CD4-positive, alpha-beta T cell (primary cell): ENCODE measurements at regions not wholly inside any gene's neighbourhood (a gene's known extent, or its start where the extent isn't known, plus 50 kb on each side); places are given as distances from the start of the nearest gene placed in this dataset.

Experiments
- ATAC-seq: fragments of 200-7000 bp; cut with Tn5 transposase; one replicate; pipeline ENCODE4 v1.10.0; 2022; ENCODE audit warnings: mild to moderate bottlenecking; ENCODE audit not compliant: poor library complexity
- CTCF ChIA-PET: fragments of 350-600 bp; sonication (Branson Sonifier 250); formaldehyde crosslinking; loops from one replicate; lab custom pipeline; 2021; ENCODE audit warnings: antibody characterized with exemption, inconsistent platforms; lab: Charles Lee
- POLR2A ChIA-PET: fragments of 350-600 bp; sonication (Branson Sonifier 250); formaldehyde crosslinking; loops from one replicate; lab custom pipeline; 2021; ENCODE audit warnings: antibody characterized with exemption, inconsistent platforms; lab: Charles Lee
- DNase-seq, 14 experiments: peaks; one replicate each; pipeline ENCODE4 v3.0.0-alpha.2; 2013 to 2020; ENCODE audit warnings: mixed read lengths in 2 of 14
- H3K27ac ChIP-seq, 2 donors: one replicate each; pipeline versions ENCODE4 v1.5.1 to v1.7.0; 2013; ENCODE audit warnings: low read length in 2 of 2, low read depth in 1 of 2, mild to moderate bottlenecking in 1 of 2
- H3K27me3 ChIP-seq, 2 experiments: 1 replicate in 1 of 2; 2 replicates in 1 of 2; pipeline versions ENCODE4 v1.6.1 to v1.7.0; 2013; ENCODE audit warnings: low read length in 2 of 2, control low read depth in 1 of 2, mild to moderate bottlenecking in 1 of 2, moderate library complexity in 1 of 2; ENCODE audit not compliant: insufficient read depth in 2 of 2, control insufficient read depth in 1 of 2
- H3K36me3 ChIP-seq: one replicate; pipeline ENCODE4 v1.6.1; 2013; ENCODE audit warnings: low read length, control low read depth; ENCODE audit not compliant: insufficient read depth
- H3K4me1 ChIP-seq: one replicate; pipeline ENCODE4 v1.6.1; 2013; ENCODE audit warnings: low read length, control low read depth; ENCODE audit not compliant: insufficient read depth
- H3K4me3 ChIP-seq: one replicate; pipeline ENCODE4 v1.5.1; 2013; ENCODE audit warnings: mild to moderate bottlenecking, low read length, moderate library complexity
- H3K9me3 ChIP-seq, 2 experiments: 1 replicate in 1 of 2; 2 replicates in 1 of 2; pipeline versions ENCODE4 v1.6.1 to v1.7.0; 2013; ENCODE audit warnings: low read length in 2 of 2, mild to moderate bottlenecking in 2 of 2, control low read depth in 1 of 2, moderate library complexity in 1 of 2; ENCODE audit not compliant: control insufficient read depth in 1 of 2, insufficient read depth in 1 of 2
- H3K27ac Mint-ChIP-seq: one replicate; pipeline ENCODE4 v1.8.0; 2020; ENCODE audit warnings: mixed read lengths
- H3K27me3 Mint-ChIP-seq: one replicate; pipeline ENCODE4 v1.8.0; 2021; ENCODE audit warnings: mixed read lengths
- H3K36me3 Mint-ChIP-seq: one replicate; pipeline ENCODE4 v1.8.0; 2021; ENCODE audit warnings: low read depth, mixed read lengths
- H3K4me1 Mint-ChIP-seq: one replicate; pipeline ENCODE4 v1.8.0; 2021; ENCODE audit warnings: low read depth, mixed read lengths
- H3K4me3 Mint-ChIP-seq: one replicate; pipeline ENCODE4 v1.8.0; 2020; ENCODE audit warnings: mild to moderate bottlenecking, mixed read lengths
- H3K9me3 Mint-ChIP-seq: one replicate; pipeline ENCODE4 v1.8.0; 2020; ENCODE audit warnings: mixed read lengths
- intact Hi-C, 2 experiments: fragments of 100-400 bp; cut with DNase I in 1 of 2; cut with micrococcal nuclease in 1 of 2; formaldehyde crosslinking; loops; one replicate each; pipeline versions ENCODE4 v1.15.1 to v1.9.0; 2023 to 2025; cut with DNase I, micrococcal nuclease
- TF ChIP-seq, protein P1 (sequence below): fragments of 200-600 bp; IDR thresholded peaks from one replicate; pipeline ENCODE4 v1.8.0; 2022; ENCODE audit warnings: antibody characterized with exemption, mild to moderate bottlenecking

DNA sequence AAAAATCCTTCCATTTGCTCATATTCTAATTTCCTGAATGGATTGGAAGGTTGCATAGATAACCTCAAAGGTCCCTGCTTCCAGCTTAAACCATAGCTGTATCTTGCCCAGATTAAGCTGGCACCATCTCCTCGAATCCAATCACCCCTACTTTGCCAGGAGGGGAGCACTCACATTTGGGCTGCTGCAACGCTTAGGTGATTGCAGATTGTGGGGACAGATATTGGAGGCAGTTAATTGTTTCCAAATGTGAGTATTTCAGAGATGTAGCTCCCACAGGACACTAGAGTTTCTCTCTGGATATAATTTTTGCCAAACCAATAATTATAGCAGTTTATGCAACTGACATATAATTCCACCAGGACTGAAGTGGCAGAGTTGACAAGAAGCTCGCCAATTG is 53.5 kb upstream of the ACSL1 start:
- H3K4me3 Mint-ChIP-seq: no peak overlapping the region
- H3K27ac ChIP-seq: no peak overlapping the region
- intact Hi-C loops: no loop called here
- TF ChIP-seq, protein P1, sequence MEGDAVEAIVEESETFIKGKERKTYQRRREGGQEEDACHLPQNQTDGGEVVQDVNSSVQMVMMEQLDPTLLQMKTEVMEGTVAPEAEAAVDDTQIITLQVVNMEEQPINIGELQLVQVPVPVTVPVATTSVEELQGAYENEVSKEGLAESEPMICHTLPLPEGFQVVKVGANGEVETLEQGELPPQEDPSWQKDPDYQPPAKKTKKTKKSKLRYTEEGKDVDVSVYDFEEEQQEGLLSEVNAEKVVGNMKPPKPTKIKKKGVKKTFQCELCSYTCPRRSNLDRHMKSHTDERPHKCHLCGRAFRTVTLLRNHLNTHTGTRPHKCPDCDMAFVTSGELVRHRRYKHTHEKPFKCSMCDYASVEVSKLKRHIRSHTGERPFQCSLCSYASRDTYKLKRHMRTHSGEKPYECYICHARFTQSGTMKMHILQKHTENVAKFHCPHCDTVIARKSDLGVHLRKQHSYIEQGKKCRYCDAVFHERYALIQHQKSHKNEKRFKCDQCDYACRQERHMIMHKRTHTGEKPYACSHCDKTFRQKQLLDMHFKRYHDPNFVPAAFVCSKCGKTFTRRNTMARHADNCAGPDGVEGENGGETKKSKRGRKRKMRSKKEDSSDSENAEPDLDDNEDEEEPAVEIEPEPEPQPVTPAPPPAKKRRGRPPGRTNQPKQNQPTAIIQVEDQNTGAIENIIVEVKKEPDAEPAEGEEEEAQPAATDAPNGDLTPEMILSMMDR: no peak
- H3K36me3 ChIP-seq: no peaks in the 10 kb centered on the region
- H3K4me1 Mint-ChIP-seq: no peaks in the 10 kb centered on the region
- ChIA-PET POLR2A (no interaction called here), CTCF (no interaction called here)
- H3K27me3 ChIP-seq: no peaks in the 10 kb centered on the region
- no peaks in the 10 kb centered on the region for H3K4me1 ChIP-seq
- no peaks in the 10 kb centered on the region for H3K36me3 Mint-ChIP-seq
- ATAC-seq (no peak), DNase-seq (no peak)
- no peaks in the 10 kb centered on the region for H3K27me3 Mint-ChIP-seq
- no peaks in the 10 kb centered on the region for H3K9me3 Mint-ChIP-seq
- no peaks in the 10 kb centered on the region for H3K9me3 ChIP-seq
- H3K4me3 ChIP-seq: no peak overlapping the region
- H3K27ac Mint-ChIP-seq: no peak overlapping the region

DNA sequence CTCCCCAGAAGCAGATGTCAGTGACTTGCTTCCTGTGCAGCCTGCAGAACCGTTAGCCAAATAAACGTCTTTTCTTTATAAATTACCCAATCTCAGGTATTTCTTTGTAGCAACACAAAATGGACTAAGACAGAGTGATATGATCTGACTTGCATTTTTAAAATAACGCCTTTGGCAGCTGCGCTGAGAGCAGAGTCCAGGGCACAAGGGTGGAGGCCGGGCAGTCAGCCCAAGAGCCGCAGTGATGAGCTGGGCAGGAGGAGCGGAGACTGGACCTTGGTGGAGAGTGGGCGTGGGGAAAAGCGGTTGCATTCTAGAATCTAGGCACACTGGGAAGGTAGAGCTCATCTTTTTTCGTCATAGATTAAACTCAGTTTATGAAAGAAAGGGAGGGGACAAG is 56.5 kb upstream of the ACSL1 start:
- ChIA-PET POLR2A (no interaction called here), CTCF (no interaction called here)
- H3K9me3 Mint-ChIP-seq: no peaks in the 10 kb centered on the region
- TF ChIP-seq, protein P1: no peak
- no peaks in the 10 kb centered on the region for H3K36me3 Mint-ChIP-seq
- no peak overlapping the region for H3K4me3 Mint-ChIP-seq
- Histone ChIP-seq H3K9me3 (no peaks in the 10 kb centered on the region), H3K27ac (no peak overlapping the region), H3K36me3 (no peaks in the 10 kb centered on the region), H3K27me3 (no peaks in the 10 kb centered on the region), H3K4me1 (no peaks in the 10 kb centered on the region), H3K4me3 (no peak overlapping the region)
- DNase-seq: no peak
- intact Hi-C loops: no loop called here
- no peak for ATAC-seq
- H3K4me1 Mint-ChIP-seq: no peaks in the 10 kb centered on the region
- no peak overlapping the region for H3K27ac Mint-ChIP-seq
- no peaks in the 10 kb centered on the region for H3K27me3 Mint-ChIP-seq

DNA sequence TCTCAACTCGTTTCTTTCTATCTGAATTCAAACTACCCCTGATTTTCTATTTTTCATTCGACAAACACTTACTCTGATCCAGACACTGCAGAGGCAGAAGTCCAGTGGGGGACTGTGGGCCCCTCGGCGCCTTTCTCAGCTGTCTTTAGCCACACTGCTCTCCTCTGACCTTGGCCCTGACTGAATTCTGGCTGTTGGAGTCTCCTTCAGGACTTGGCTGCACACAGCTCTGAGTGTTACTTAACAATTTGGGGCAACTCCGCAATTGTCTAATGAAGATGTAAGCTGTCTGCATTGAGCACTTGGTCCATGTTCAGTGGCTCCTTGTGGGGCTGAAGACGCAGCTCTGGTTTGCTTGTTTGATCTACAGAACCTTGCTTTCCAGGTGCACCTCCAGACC is 57.3 kb upstream of the ACSL1 start:
- no peaks in the 10 kb centered on the region for H3K4me1 ChIP-seq

More for the DNA sequence above, 57.3 kb upstream of the ACSL1 start:
- ATAC-seq (no peak), DNase-seq (no peak)
- H3K4me3 ChIP-seq: no peak overlapping the region
- Mint-ChIP-seq H3K27ac (no peak overlapping the region), H3K4me1 (no peaks in the 10 kb centered on the region), H3K4me3 (no peak overlapping the region), H3K9me3 (no peaks in the 10 kb centered on the region), H3K36me3 (no peaks in the 10 kb centered on the region), H3K27me3 (no peaks in the 10 kb centered on the region)
- H3K27ac ChIP-seq: no peak overlapping the region
- H3K9me3 ChIP-seq: no peaks in the 10 kb centered on the region
- H3K27me3 ChIP-seq: no peaks in the 10 kb centered on the region
- no peaks in the 10 kb centered on the region for H3K36me3 ChIP-seq
- intact Hi-C loops: no loop called here
- ChIA-PET CTCF (no interaction called here), POLR2A (no interaction called here)
- TF ChIP-seq, protein P1: no peak
